ENCODE measurements at regions not wholly inside any gene's neighbourhood (a gene's known extent, or its start where the extent isn't known, plus 50 kb on each side); places are given as distances from the start of the nearest gene placed in this dataset.

DNA sequence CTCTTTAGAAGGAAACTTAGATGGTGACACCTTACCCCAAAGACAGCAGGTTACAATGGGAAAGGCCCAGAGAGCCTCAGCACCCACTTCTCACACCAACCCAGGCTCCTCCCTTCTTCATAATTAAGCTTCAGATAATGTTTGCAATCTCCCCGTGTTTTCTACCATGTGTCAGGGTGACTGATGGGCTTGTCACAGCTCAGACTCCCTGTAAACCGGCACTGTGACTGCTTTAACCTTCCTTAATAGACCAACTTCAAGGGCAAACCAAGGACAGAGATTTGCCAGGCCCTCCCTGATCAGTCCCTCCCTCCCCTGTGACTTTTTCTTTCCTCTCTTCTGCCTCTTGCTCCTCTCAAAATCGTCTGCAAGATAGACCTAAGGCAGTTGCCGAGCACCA lies 760.6 kb upstream of the EEF2KMT start:
- Histone ChIP-seq H2AFZ (ENCODE audit: low read length) (no peak overlapping the region), H3K4me1 (ENCODE audit: low read length) (no peaks in the 10 kb centered on the region), H3K4me3 (ENCODE audit: low read length) (no peak overlapping the region), H3K9me2 (replicated peaks; ENCODE audit: insufficient read depth, low read length) (no peaks in the 10 kb centered on the region), H3K36me3 (ENCODE audit: insufficient read depth, low read length) (no peaks in the 10 kb centered on the region), H3K79me2 (ENCODE audit: low read length) (no peaks in the 10 kb centered on the region), H3K9ac (ENCODE audit: low read length) (no peak overlapping the region), H3K27me3 (ENCODE audit: low read length) (no peaks in the 10 kb centered on the region), H3K9me3 (ENCODE audit: low read length) (no peaks in the 10 kb centered on the region), H3K4me2 (ENCODE audit: low read depth, low read length, poor library complexity, severe bottlenecking) (no peak overlapping the region), H4K20me1 (ENCODE audit: insufficient read depth, low read depth, low read length) (no peaks in the 10 kb centered on the region), H3K27ac (ENCODE audit: low read length) (no peak overlapping the region)
- DNase-seq = no peak

DNA sequence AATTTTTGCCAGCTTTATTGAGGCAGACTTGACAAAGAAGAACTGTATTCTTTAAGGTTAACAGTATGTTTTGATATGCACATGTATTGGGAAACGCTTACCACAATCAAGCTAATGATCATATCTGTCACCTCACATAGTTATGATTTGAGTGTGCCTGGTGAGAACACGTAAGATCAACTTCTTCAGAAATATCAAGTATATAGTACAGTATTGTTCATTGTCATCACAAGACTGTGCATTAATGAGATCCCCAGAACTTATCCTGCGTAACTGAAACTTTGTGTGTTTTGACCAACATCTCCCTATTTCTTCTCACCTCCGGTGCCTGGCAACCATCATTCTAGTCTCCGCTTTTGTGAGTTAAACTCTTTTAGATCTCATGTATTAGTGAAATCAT lies 756.4 kb upstream of the EEF2KMT start:
- no peak overlapping the region for H3K4me3 ChIP-seq (ENCODE audit: low read length)
- no peaks in the 10 kb centered on the region for H4K20me1 ChIP-seq (ENCODE audit: insufficient read depth, low read depth, low read length)
- H3K27ac ChIP-seq (ENCODE audit: low read length) = no peak overlapping the region
- no peaks in the 10 kb centered on the region for H3K27me3 ChIP-seq (ENCODE audit: low read length)
- H3K9me3 ChIP-seq (ENCODE audit: low read length) = no peaks in the 10 kb centered on the region
- H3K9ac ChIP-seq (ENCODE audit: low read length) = no peak overlapping the region
- no peak for DNase-seq
- H3K36me3 ChIP-seq (ENCODE audit: insufficient read depth, low read length) = no peaks in the 10 kb centered on the region
- H2AFZ ChIP-seq (ENCODE audit: low read length) = no peak overlapping the region
- H3K4me2 ChIP-seq (ENCODE audit: low read depth, low read length, poor library complexity, severe bottlenecking) = no peak overlapping the region
- H3K9me2 ChIP-seq (replicated peaks; ENCODE audit: insufficient read depth, low read length) = no peaks in the 10 kb centered on the region
- no peaks in the 10 kb centered on the region for H3K4me1 ChIP-seq (ENCODE audit: low read length)
- H3K79me2 ChIP-seq (ENCODE audit: low read length) = no peaks in the 10 kb centered on the region

DNA sequence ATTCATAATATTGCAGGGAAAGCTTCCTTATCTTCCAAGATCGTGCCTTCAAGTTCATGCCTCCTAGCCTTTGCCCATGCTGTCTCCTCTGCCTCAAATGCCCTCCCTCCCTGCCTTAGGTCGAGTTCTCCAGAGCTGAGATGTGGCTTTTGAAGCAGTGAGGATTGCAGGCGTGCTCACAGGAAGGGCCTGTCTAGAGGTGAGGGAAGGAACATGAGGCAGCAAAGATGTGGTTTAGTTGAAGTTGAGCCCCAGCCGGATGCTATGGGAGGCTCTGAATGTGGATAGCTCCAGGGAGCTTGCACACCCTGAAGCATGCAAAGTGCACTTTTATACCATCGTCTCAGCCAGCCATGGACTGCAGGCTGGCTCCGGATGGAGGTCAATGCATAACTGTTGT lies 754.6 kb upstream of the EEF2KMT start:
- Histone ChIP-seq H3K79me2 (ENCODE audit: low read length) (no peaks in the 10 kb centered on the region), H3K9me2 (replicated peaks; ENCODE audit: insufficient read depth, low read length) (no peaks in the 10 kb centered on the region), H3K9ac (ENCODE audit: low read length) (no peak overlapping the region), H3K9me3 (ENCODE audit: low read length) (no peaks in the 10 kb centered on the region), H3K27ac (ENCODE audit: low read length) (no peak overlapping the region), H3K36me3 (ENCODE audit: insufficient read depth, low read length) (no peaks in the 10 kb centered on the region), H3K27me3 (ENCODE audit: low read length) (no peaks in the 10 kb centered on the region), H4K20me1 (ENCODE audit: insufficient read depth, low read depth, low read length) (no peaks in the 10 kb centered on the region), H3K4me3 (ENCODE audit: low read length) (no peak overlapping the region), H3K4me2 (ENCODE audit: low read depth, low read length, poor library complexity, severe bottlenecking) (no peak overlapping the region), H2AFZ (ENCODE audit: low read length) (no peak overlapping the region), H3K4me1 (ENCODE audit: low read length) (no peaks in the 10 kb centered on the region)
- no peak for DNase-seq

DNA sequence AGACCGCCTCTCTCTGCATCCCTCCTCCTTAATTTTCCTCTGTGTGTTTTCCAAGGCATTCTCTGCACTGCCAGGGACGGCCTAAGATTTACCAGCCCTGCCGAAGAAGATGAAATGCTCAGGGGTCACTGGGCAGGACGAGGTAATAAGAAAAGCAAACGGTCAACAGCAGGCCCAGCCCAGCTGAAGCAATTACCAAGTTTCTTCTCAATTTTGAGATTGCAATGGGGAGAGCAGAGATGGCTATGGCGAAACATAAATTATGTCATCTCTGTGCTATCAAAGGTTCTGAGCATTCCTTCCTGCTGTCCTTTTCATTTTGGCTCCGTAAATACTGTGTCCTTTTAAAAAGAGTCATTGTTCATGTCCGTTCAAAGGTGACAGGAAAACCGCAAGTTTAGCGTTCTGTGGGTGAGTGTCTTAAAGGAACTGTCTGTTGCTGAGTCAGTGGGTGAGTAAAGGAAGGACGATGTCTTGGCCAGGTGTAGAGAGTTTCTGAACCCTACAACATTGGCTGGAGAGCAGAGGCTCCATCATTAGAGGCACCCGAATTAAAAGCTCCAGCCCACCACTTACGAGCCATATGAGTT lies 753.9 kb upstream of the EEF2KMT start:
- no peak for DNase-seq
- Histone ChIP-seq H3K9ac (ENCODE audit: low read length) (no peak overlapping the region), H3K4me2 (ENCODE audit: low read depth, low read length, poor library complexity, severe bottlenecking) (no peak overlapping the region), H3K4me3 (ENCODE audit: low read length) (no peak overlapping the region), H4K20me1 (ENCODE audit: insufficient read depth, low read depth, low read length) (no peaks in the 10 kb centered on the region), H3K27me3 (ENCODE audit: low read length) (no peaks in the 10 kb centered on the region), H2AFZ (ENCODE audit: low read length) (no peak overlapping the region), H3K79me2 (ENCODE audit: low read length) (no peaks in the 10 kb centered on the region), H3K9me3 (ENCODE audit: low read length) (no peaks in the 10 kb centered on the region), H3K36me3 (ENCODE audit: insufficient read depth, low read length) (no peaks in the 10 kb centered on the region), H3K4me1 (ENCODE audit: low read length) (no peaks in the 10 kb centered on the region), H3K27ac (ENCODE audit: low read length) (no peak overlapping the region), H3K9me2 (replicated peaks; ENCODE audit: insufficient read depth, low read length) (no peaks in the 10 kb centered on the region)

DNA sequence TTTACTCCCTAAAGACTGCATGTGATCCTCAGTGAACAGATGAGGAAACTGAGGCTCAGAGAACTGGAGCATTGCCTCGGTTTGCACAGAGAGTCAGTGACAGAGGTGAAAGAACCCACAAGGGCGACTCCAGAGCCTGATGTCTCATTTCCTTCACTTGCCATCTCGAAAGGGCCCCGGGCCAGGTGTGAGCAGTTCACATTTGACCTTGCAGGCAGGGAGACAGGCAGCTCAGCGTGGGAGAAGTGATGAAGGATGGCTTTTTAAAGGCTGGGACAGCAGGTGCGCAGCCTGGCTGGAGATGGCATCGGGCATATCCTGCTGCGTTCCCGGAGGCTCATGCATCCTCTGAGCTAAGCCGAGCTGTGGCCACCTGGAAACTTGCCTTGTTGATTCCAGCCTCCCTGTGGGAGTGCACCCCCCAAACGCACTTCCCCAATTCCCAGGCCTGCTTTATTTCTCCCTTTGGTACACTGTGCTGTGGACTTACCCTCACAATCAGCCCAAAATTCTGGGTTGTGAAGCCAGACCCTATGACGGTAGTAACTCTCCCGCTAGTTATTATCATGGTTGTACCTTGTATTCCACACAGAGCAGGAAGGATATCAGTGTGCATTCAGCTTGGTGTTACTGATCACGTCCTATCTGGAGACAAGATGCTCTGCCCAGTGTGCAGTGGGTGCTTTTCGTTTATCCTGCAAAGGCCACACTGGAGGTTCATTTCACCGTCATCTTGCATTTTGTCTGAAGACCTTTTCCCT lies 753.2 kb upstream of the EEF2KMT start:
- no peak overlapping the region for H2AFZ ChIP-seq (ENCODE audit: low read length)
- H3K9me3 ChIP-seq (ENCODE audit: low read length) = no peaks in the 10 kb centered on the region
- no peaks in the 10 kb centered on the region for H4K20me1 ChIP-seq (ENCODE audit: insufficient read depth, low read depth, low read length)
- H3K79me2 ChIP-seq (ENCODE audit: low read length) = no peaks in the 10 kb centered on the region
- no peaks in the 10 kb centered on the region for H3K4me1 ChIP-seq (ENCODE audit: low read length)
- no peaks in the 10 kb centered on the region for H3K9me2 ChIP-seq (replicated peaks; ENCODE audit: insufficient read depth, low read length)
- H3K27ac ChIP-seq (ENCODE audit: low read length) = no peak overlapping the region
- no peak overlapping the region for H3K4me2 ChIP-seq (ENCODE audit: low read depth, low read length, poor library complexity, severe bottlenecking)
- DNase-seq = no peak
- H3K27me3 ChIP-seq (ENCODE audit: low read length) = no peaks in the 10 kb centered on the region
- no peak overlapping the region for H3K9ac ChIP-seq (ENCODE audit: low read length)
- H3K4me3 ChIP-seq (ENCODE audit: low read length) = no peak overlapping the region
- no peaks in the 10 kb centered on the region for H3K36me3 ChIP-seq (ENCODE audit: insufficient read depth, low read length)

DNA sequence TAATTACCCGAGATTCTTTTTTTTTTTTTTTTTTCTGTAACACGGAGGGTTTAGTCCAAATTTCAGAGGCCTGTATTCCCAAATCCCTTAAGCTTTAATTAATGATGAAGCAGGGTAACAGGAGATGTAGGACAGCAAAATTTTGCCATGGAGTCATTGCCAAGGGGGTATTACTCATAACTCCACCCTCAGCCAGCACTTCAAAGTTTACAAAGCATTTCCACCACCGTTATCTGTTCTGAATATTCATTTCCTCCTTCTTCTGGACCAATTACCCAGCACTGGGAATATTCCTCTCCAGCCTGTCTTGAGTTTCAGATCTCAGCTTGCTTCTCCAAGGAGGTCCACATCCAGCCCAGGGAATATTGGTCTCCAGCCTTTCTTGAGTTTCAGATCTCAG lies 747.5 kb upstream of the EEF2KMT start:
- no peaks in the 10 kb centered on the region for H4K20me1 ChIP-seq (ENCODE audit: insufficient read depth, low read depth, low read length)
- no peaks in the 10 kb centered on the region for H3K9me2 ChIP-seq (replicated peaks; ENCODE audit: insufficient read depth, low read length)
- no peaks in the 10 kb centered on the region for H3K36me3 ChIP-seq (ENCODE audit: insufficient read depth, low read length)
- H3K4me1 ChIP-seq (ENCODE audit: low read length) = no peaks in the 10 kb centered on the region
- no peak overlapping the region for H3K4me3 ChIP-seq (ENCODE audit: low read length)
- H3K27ac ChIP-seq (ENCODE audit: low read length) = no peak overlapping the region
- no peak for DNase-seq
- no peaks in the 10 kb centered on the region for H3K27me3 ChIP-seq (ENCODE audit: low read length)
- H3K9me3 ChIP-seq (ENCODE audit: low read length) = no peaks in the 10 kb centered on the region; the same call in 1 of the 2 replicates
- no peaks in the 10 kb centered on the region for H3K79me2 ChIP-seq (ENCODE audit: low read length)
- H3K4me2 ChIP-seq (ENCODE audit: low read depth, low read length, poor library complexity, severe bottlenecking) = no peak overlapping the region
- H2AFZ ChIP-seq (ENCODE audit: low read length) = no peak overlapping the region
- no peak overlapping the region for H3K9ac ChIP-seq (ENCODE audit: low read length)

DNA sequence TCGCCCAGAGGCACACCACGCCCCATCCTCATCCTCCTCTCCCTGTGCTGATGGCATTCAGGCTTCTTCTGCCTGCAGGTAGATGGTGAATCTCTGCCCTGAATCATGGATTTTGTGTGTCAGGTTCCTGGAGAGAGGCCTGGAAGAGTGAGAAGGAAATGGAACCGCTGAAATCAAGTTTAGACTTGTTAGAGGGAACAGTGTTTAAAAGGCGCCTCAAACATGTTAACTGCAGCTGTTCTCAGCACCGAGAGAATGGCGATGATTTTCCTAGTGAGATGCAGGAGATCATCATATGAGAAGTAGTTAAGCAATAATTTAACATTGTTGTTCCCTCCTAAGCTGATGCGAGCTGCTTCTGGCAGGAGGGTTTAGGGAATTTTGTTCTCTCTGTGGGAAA lies 744.4 kb upstream of the EEF2KMT start:
- no peak for DNase-seq
- no peak overlapping the region for H3K4me3 ChIP-seq (ENCODE audit: low read length)
- no peaks in the 10 kb centered on the region for H4K20me1 ChIP-seq (ENCODE audit: insufficient read depth, low read depth, low read length)
- no peak overlapping the region for H3K4me2 ChIP-seq (ENCODE audit: low read depth, low read length, poor library complexity, severe bottlenecking)
- no peaks in the 10 kb centered on the region for H3K79me2 ChIP-seq (ENCODE audit: low read length)
- H3K27me3 ChIP-seq (ENCODE audit: low read length) = no peaks in the 10 kb centered on the region
- H3K9me2 ChIP-seq (replicated peaks; ENCODE audit: insufficient read depth, low read length) = no peaks in the 10 kb centered on the region
- no peaks in the 10 kb centered on the region for H3K4me1 ChIP-seq (ENCODE audit: low read length)
- no peak overlapping the region for H2AFZ ChIP-seq (ENCODE audit: low read length)
- no peak overlapping the region for H3K9ac ChIP-seq (ENCODE audit: low read length)
- H3K9me3 ChIP-seq (ENCODE audit: low read length) = no peaks in the 10 kb centered on the region; the same call in 1 of the 2 replicates
- no peaks in the 10 kb centered on the region for H3K36me3 ChIP-seq (ENCODE audit: insufficient read depth, low read length)
- H3K27ac ChIP-seq (ENCODE audit: low read length) = no peak overlapping the region

DNA sequence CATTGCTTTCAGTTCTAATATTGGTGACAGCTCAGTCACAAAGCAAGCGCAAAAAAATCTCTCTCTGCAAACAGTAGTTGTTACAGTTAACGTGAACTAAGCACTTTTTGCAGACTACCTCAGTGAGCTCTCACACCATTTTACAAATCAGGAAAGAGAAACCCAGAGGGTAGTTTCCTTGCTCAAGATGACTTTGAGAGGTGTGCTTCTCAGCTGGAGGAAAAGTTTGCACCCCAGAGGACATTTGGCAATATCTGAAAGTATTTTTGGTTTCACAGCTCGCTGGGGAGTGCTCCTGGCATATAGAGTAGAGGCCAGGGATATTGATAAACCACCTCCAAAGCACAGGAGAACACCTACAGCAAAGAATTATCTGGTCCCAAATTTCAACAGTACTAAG lies 741.1 kb upstream of the EEF2KMT start:
- Histone ChIP-seq H3K4me2 (ENCODE audit: low read depth, low read length, poor library complexity, severe bottlenecking) (no peak overlapping the region), H3K36me3 (ENCODE audit: insufficient read depth, low read length) (no peaks in the 10 kb centered on the region), H3K27ac (ENCODE audit: low read length) (no peak overlapping the region), H2AFZ (ENCODE audit: low read length) (no peak overlapping the region), H3K9ac (ENCODE audit: low read length) (no peak overlapping the region), H3K4me3 (ENCODE audit: low read length) (no peak overlapping the region), H3K9me2 (replicated peaks; ENCODE audit: insufficient read depth, low read length) (no peaks in the 10 kb centered on the region), H3K9me3 (ENCODE audit: low read length) (no peaks in the 10 kb centered on the region; the same call in 1 of the 2 replicates), H4K20me1 (ENCODE audit: insufficient read depth, low read depth, low read length) (no peaks in the 10 kb centered on the region), H3K27me3 (ENCODE audit: low read length) (no peaks in the 10 kb centered on the region), H3K79me2 (ENCODE audit: low read length) (no peaks in the 10 kb centered on the region), H3K4me1 (ENCODE audit: low read length) (no peaks in the 10 kb centered on the region)
- no peak for DNase-seq

Measured in Karpas-422 (cell line).